ENCODE measurements at regions not wholly inside any gene's neighbourhood (a gene's known extent, or its start where the extent isn't known, plus 50 kb on each side); places are given as distances from the start of the nearest gene placed in this dataset.

DNA sequence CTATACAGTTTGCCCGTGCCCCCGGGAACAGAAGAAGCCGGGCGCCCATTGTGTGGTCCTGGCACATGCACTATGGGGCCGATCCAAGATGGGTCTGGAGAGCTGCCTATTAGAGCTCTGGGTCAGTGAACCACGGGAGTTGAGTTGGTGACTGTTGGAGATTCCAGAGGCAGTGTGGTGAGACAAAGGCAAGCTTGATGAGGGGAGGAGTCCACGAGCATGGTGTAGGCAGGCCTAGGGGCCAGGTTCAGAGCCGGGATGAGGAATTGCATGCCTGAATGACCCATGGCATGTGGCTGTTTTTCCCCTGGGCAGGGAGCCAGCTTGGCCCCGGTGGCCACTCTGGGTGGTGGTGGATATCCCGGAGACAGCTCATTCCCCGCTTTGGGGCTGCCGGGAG, 84.4 kb upstream of the STC2 start:
- no peaks in the 10 kb centered on the region for H3K4me1 ChIP-seq (ENCODE audit: insufficient read depth)
- no peaks in the 10 kb centered on the region for H3K27me3 ChIP-seq
- 80 to 82% (median 81%) methylated on average over 12 of the region's 12 CpGs for WGBS, 3 donors
- no peaks in the 10 kb centered on the region for H3K36me3 ChIP-seq
- DNase-seq, result no peak
- intact Hi-C loops (cut with DNase I), result no loop called here
- no peak overlapping the region for H3K4me3 ChIP-seq
- TF ChIP-seq POLR2A (IDR thresholded peaks at IDR 0.05) (no peak), EP300 (IDR thresholded peaks at IDR 0.05) (no peak)
- TF ChIP-seq, protein P1, sequence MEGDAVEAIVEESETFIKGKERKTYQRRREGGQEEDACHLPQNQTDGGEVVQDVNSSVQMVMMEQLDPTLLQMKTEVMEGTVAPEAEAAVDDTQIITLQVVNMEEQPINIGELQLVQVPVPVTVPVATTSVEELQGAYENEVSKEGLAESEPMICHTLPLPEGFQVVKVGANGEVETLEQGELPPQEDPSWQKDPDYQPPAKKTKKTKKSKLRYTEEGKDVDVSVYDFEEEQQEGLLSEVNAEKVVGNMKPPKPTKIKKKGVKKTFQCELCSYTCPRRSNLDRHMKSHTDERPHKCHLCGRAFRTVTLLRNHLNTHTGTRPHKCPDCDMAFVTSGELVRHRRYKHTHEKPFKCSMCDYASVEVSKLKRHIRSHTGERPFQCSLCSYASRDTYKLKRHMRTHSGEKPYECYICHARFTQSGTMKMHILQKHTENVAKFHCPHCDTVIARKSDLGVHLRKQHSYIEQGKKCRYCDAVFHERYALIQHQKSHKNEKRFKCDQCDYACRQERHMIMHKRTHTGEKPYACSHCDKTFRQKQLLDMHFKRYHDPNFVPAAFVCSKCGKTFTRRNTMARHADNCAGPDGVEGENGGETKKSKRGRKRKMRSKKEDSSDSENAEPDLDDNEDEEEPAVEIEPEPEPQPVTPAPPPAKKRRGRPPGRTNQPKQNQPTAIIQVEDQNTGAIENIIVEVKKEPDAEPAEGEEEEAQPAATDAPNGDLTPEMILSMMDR (IDR thresholded peaks at IDR 0.05), result no peak
- no peaks in the 10 kb centered on the region for H3K9me3 ChIP-seq
- no peak overlapping the region for H3K27ac ChIP-seq

DNA sequence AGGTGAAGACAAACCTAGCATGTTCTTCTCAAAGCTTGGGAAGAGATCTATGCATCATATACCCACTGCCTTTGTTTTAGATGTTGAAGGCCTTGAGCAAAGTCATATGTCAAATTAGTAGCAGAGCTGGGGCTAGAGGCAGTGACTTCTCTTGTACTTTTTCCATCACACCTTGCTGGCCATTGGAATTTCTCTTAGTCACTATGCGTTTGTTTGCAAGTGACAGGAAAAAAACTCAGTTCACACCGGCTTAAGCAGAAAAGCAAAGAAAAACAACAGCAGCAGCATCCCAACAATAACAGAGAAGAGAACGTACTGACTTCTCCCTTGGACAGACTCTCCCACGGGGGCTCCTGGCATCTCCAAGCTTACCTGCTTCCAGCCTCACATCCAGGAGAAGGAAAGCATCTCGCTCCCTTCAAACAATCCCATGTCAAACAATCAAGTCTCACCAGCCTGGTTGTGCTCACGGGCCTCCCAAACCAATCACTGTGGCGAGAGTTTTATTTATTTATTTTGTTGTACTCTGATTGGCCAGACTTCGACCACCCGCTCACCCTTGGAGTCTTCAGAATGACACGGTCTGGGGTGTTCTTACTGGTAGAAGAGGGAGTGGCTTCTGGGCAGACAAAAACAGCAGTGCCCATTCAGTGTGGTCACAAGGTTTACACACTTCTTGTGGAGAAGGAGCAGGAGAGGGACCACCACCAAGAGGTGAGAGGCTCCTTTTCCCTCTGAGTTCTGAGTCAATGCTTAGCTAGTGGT, 83.8 kb upstream of the STC2 start:
- no peak for TF ChIP-seq EP300 (IDR thresholded peaks at IDR 0.05)
- TF ChIP-seq POLR2A (IDR thresholded peaks at IDR 0.05), result no peak
- 70 to 76% (median 75%) methylated on average over 10 of the region's 10 CpGs for WGBS, 3 donors
- Histone ChIP-seq H3K4me1 (ENCODE audit: insufficient read depth) (no peaks in the 10 kb centered on the region), H3K9me3 (no peaks in the 10 kb centered on the region), H3K27me3 (no peaks in the 10 kb centered on the region), H3K36me3 (no peaks in the 10 kb centered on the region), H3K27ac (no peak overlapping the region), H3K4me3 (no peak overlapping the region)
- intact Hi-C loops (cut with DNase I), result no loop called here
- no peak for DNase-seq

DNA sequence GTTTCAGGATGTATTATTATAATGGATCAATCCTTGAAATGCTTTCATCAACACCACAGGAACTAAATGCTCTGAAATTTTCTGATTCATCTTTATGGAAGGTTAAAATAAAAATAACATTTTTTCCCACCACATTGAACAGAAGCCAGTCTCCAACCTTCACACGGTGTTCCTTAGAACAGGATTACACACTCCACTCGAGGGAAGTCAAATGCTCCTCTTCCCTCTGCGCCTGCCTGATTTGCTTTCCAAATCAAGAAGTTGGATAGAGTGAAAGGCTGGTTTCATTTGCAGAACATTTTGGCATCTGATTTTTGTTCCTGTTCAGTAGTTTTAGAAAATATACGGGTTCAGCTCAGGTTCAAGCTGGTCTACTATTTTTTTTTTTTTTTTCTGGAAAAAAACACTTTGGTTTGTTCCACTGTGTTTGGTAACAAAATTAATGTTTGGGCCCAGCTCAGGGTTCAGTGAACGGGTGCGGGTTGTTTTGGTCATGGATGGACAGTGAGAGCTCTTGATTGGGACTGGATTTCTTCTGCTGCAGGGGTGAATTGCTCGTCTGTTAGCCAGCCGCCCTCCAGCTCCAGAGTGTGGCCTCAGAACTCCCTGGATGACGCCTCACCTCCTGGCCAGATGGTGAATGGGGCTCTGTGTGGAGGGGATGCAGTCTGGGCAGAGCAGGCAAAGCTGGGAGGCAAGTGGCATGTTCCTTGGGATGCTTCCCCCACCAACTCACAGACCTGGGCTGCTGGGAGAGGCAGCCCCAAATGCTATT, 82.4 kb upstream of the STC2 start:
- Histone ChIP-seq H3K27me3 (no peaks in the 10 kb centered on the region), H3K4me1 (ENCODE audit: insufficient read depth) (no peaks in the 10 kb centered on the region), H3K9me3 (no peaks in the 10 kb centered on the region), H3K36me3 (no peaks in the 10 kb centered on the region), H3K4me3 (no peak overlapping the region), H3K27ac (no peak overlapping the region)
- TF ChIP-seq, protein P1 (IDR thresholded peaks at IDR 0.05), result no peak
- no peak for TF ChIP-seq EP300 (IDR thresholded peaks at IDR 0.05)
- no peak for TF ChIP-seq POLR2A (IDR thresholded peaks at IDR 0.05)
- DNase-seq, result no peak
- intact Hi-C loops (cut with DNase I), result no loop called here
- 38 to 49% (median 42%) methylated on average over 9 of the region's 9 CpGs for WGBS, 3 donors

DNA sequence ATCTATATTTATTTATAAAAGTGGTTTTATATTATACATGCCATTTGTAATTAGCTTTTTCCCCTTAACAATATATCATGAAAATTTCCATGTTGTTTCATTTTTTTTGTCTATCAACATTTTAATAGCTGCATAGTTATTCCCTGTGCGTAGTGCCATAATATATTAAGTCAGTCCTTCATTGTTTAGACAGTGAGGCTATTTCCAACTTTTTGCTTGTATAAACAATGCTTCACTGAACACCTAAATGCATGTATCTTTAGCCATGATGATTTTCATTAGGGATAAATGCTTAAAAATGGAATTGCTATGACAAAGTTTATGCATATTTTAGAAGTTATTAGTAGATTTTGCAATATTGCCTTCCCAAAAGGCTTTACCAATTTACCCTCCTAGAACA, 80.7 kb upstream of the STC2 start:
- TF ChIP-seq EP300 (IDR thresholded peaks at IDR 0.05) (no peak), POLR2A (IDR thresholded peaks at IDR 0.05) (no peak)
- TF ChIP-seq, protein P1 (IDR thresholded peaks at IDR 0.05), result no peak
- no peaks in the 10 kb centered on the region for H3K9me3 ChIP-seq
- H3K4me3 ChIP-seq, result no peak overlapping the region
- no peak for DNase-seq
- H3K36me3 ChIP-seq, result no peaks in the 10 kb centered on the region
- H3K27ac ChIP-seq, result no peak overlapping the region
- intact Hi-C loops (cut with DNase I), result no loop called here
- no peaks in the 10 kb centered on the region for H3K4me1 ChIP-seq (ENCODE audit: insufficient read depth)
- WGBS, 3 donors, result 52 to 58% (median 52%) methylated on average over 1 of the region's 1 CpG
- H3K27me3 ChIP-seq, result no peaks in the 10 kb centered on the region

- Histone ChIP-seq H3K4me1 (ENCODE audit: insufficient read depth) (peaks cover 2% of the 10 kb centered on the region), H3K27me3 (no peaks in the 10 kb centered on the region), H3K36me3 (no peaks in the 10 kb centered on the region), H3K9me3 (no peaks in the 10 kb centered on the region), H3K4me3 (no peak overlapping the region), H3K27ac (no peak overlapping the region)
- WGBS, 3 donors, result 18 to 24% (median 22%) methylated on average over 2 of the region's 2 CpGs
- no peak for TF ChIP-seq EP300 (IDR thresholded peaks at IDR 0.05)
- TF ChIP-seq POLR2A (IDR thresholded peaks at IDR 0.05), result no peak
- TF ChIP-seq, protein P1 (IDR thresholded peaks at IDR 0.05), result no peak
- intact Hi-C loops (cut with DNase I), result no loop called here
- no peak for DNase-seq
Observed at GRCh38 chr5:173399851-173400250, 71.6 kb upstream of the STC2 start.
